GM21447 (cell line): ENCODE measurements at regions not wholly inside any gene's neighbourhood (a gene's known extent, or its start where the extent isn't known, plus 50 kb on each side); places are given as distances from the start of the nearest gene placed in this dataset.
A peak's percentile ranks its signal among the peaks of the same experiment; 100 is the strongest.
"Not testable (repeated sequence)": the region's sequence is repeated elsewhere in the genome, so short reads cannot be mapped to it uniquely, and the experiment has no call there.

Experiments used
- ATAC-seq: cut with Tn5 transposase; IDR thresholded peaks from one replicate; pipeline ENCODE4 v1.9.1; 2021; ENCODE audit not compliant: unreplicated experiment

DNA sequence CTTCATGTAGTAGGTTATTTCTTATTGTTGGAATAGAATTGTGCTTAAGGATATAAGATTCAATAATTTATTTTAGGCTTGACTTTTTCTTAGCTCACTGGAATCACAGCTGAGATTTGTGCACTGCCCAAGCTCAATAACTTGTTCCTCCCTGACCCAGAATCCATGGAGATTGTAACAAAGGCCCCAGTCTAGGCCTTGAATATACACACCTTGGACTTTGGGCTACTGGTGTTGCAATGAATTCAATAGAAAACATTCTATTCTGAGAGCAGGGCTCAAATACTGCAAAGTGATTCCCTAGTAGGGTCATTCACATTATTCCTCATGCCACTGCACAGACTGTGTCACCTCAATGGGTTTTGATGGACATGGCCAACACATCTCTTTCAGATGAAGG, 352.4 kb downstream of the GALC start:
- ATAC-seq, result no peak

DNA sequence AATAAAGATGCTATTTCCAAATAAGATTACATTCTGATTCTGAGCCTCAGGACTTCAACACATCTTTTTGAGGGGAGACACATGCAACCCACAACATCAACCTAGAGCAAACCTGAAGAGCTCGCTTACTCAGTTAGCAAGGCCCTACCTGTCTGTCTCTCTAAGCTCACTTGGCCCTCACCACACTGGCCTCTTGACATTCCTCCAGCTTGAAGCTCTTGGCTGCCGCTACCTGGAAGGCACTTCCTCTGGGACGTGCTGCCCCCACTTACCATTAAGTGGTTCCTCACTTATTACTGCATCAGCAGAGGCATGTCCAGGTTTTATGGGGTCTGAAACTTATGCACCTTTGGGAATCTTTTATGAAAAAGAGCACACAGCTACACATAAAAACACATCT, 354.8 kb downstream of the GALC start:
- ATAC-seq, result no peak

DNA sequence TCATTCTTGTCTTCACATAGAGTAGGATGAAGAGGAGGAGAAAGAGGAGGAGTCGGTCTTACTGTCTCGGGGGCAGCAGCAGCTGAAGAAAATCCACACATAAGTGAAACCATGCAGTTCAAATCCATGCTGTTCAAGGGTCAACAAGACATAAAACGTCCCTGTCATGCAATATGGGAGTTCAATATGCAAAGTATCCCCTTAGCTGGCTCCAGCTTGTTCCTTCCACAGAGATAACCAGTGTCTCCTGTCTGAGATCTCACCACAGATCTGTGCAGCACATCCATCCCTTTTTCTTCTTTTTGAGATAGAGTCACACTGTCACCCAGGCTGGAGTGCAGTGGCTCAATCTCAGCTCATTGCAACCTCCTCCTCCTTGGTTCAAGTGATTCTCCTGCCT, 357.5 kb downstream of the GALC start:
- no peak for ATAC-seq

DNA sequence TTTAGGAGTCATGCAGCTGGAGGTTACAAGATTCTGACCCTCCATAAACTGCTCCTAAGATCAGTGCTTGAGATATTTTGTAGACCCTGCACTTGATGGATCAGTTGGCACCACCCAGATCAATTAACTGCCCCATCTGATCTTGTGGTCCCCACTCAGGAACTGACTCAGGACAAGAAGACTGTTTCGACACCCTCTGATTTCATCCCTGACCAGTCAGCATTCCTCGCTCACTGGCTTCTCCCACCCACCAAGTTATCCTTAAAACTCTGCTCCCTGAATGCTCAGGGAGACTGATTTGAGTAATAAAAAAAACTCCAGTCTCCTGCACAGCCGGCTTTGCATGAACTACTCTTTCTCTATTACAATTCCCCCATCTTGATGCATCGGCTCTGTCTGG, 360.2 kb downstream of the GALC start:
- ATAC-seq, result no peak

DNA sequence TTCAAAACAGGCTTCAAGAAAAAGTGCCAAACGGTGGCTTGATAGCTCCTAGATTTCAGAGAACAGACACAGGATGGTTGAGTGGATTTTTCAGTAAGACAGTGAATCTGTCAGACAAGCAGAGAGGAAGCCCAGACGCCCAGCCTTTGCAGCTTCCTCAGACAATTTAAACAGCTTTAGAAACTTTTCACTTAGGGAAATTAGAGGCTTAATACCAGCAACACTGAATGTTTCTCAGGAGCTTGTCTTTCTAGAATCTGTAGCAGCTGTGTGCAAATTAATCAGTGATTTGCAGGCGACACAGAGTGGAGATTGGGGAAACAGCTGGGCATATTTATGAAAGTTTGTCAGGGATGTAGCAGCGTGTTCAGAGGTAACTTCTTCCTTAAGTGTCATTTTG, 362.1 kb downstream of the GALC start:
- no peak for ATAC-seq

DNA sequence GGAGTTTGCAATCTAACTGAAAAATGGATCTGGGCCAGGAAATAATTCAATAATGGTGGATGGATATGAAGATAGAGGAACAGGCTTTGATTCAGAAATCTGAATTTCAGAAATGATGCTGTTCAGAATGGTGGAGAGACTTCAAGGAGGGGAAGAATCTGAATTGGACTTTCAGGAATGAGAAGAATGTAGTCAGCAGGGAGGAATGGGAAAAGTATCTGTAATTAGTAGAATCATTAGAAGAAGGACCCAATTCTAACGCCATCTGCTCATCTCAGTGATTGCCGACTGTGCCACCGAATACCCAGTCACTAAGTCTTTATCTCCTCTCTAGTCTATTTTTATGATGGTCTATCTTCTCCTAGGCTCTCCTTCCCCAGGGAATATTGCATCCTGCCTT, 363.2 kb downstream of the GALC start:
- ATAC-seq, result no peak

DNA sequence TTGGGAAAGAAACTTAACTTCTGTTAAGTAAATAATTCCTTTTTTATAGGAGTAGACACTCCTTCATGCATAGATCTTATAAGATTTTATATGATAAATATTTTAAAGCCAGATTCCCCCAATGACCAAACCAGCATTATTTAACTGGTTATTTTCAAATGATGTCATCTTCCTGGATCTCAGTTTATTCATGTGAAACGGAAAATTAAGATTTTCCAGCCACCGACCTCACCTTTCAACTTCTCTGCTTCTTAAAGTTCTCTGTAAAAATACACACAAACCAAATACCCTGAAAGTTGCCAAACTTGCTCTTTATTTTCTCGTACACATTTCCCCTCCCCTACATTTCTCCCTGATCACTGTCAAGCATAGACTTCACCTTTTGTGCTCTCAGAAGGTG, 364.2 kb downstream of the GALC start:
- ATAC-seq, result no peak

DNA sequence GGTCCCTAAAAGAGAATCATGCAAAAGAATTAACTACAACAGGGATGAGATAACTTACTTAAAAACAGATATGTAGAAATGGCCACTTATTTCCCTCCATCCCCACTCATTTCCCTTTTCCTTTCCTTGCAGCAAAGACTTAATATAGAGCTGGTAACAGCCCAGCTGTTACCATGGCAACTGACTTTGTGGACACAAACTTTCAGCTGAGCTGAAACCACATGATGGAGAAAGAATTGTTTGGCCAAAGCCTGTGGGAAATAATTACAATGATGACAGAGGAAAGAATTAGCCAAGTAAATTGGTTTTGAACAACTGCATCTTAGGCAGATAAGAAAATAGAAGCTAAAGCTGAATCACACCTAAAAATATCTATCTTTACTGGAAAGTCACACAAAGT, 364.9 kb downstream of the GALC start:
- ATAC-seq, result no peak

DNA sequence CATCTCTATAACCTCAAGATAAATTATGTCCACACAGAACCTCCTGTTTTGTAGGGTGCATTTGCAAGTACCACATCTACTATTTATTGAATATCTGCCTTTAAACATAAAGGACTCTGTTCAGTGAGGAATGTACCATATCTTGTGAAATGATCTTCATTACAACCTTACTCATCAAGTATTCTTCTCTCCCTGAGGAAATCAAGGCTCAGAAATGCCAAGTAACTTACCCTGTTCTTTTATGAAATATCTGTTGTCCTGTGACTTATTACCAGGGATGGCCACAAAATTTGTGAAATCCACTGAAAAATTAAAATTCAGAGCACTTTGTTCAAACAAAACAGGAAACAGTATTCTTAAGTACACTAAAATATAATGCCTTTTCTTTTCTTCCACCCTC, 366.7 kb downstream of the GALC start:
- no peak for ATAC-seq

DNA sequence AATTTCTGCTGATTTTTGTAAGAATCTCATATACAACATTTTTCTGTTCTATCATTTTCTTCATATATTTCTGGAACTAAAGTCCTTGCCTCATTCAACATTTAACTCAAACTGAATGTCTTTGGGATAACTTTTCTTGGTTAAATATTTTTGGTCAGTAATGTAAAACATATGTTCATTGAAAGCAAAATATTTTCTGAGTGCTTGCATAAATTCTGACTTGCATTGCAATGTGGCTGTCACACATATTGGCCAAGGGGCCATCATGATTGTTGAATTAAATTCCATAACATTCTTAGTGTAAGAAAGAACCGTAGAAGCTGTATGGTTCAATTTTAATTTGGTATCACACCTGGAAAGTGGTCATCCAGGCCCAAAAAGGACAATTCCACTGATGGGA, 369.4 kb downstream of the GALC start:
- no peak for ATAC-seq

DNA sequence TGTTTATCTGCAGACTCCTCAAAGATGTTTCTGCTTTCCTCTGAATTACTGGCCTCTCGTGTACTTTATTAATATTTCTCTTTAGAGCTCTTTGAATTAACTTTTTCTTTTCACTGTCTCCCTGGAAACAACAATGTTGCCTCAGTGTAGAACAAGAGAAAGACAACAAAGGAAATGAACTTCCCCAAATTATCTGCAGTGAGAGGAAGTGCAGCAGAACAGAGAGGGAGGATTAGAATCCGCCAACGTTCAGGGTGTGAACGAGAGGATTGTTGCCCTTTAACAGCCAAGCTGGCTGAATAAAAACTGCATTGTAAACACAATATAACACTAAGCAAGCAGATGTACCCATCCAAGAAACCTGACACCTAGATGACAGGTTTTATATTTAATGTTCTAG, 375.9 kb downstream of the GALC start:
- ATAC-seq, result no peak

DNA sequence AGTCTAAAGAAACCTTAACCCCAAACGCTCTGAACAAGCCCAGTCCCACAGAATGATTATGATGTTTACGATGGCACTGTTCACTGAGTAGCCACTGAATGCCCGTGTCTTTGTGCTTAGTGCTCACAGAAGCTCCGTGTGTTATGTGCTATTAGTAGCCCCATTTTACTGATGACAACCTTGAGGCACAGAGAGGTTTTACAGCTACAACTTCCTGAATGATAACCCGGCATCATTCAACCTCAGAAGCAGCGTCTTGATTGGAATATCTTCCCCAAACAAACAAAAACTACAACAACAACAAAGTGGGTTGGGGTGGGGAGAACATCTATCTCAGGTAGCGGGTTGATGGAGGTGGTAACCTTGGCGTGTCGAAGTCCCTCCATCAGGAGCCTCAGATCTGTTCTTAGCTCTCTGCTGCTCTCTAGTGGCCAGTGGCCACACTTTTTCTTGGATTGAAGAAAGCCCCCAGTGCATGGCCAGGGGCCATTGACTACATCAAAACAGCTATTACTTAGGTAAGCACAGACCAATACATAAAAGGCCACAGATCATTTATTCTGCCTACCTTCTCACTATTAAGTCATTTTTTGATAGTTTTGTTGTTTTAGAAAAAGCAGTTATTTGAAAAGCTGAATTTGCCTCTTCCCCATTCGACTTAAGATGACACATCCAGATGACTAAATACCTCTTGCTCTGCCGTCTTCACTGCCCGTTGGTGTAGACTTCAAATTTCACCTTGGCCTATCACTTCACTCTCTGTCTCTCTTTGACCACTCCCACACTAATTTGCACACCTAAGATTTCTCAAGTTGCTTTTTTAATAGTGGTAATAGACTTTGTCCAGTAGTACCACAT, 376.9 kb downstream of the GALC start:
- ATAC-seq, result peak; percentile 87

DNA sequence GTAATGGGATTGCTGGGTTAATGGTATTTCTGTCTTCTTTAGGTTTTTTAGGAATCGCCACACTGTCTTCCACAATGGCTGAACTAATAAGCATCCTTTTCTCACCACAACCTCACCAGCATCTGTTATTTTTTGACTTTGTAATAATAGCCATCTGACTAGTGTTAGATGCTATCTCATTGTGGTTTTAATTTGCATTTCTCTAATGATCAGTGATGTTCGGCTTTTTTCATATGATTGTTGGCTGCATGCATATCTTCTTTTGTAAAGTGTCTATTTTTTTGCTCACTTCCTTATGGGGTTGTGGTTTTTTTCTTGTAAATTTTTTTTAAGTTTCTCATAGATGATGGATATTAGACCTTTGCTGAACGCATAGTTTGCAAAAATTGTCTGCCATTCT, 377.9 kb downstream of the GALC start:
- no peak for ATAC-seq

DNA sequence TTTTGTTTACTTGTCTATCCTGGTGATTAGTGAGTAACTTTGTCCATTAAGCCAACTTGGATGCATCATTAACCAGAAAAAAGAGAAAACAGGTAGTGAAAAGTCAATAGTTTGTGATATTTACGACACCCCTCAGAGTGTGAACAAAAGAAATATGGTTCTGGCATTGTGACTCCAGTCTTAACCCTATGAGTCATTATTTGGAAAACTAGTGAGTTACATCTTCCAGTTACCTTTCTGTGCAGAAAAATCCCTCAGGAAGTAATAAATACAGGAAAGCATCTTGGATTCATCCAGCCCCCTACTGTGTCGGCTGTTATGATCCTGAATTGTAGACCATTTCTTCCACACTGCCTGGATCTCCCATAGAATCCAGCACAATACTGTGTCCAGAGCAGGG, 379.1 kb downstream of the GALC start:
- ATAC-seq, result no peak

DNA sequence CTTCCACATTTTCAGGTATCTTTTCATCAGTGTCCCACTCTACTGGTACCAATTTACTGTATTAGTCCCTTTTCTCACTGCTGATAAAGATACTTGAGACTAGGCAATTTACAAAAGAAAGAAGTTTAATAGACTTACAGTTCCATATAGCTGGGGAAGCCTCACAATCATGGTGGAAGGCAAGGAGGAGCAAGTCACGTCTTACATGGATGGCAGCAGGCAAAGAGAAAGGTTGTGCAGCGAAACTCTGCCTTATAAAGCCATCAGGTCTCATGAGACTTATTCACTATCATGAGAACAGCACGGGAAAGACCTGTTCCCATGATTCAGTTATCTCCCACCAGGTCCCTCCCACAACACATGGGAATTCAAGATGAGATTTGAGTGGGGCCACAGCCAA, 385.9 kb downstream of the GALC start:
- not testable (repeated sequence) for ATAC-seq

DNA sequence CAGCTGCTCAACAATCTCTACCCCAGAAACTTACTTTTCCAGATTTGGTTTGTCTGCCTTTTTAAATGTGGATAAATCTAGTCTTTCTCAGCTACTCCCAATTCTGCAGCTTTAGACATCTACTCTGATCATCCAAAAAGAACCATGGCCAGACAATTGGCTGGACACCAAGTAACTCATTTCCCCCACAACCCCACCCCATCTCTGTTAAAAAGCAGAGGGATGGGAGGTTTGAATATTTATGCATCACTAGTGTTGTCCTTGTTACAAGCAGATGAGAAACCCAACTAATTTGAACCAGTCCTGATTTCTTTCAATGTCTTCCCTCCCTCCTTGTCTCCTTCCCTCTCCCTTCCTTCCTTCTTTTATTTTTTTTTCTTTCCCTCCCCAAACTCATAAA, 391.9 kb downstream of the GALC start:
- ATAC-seq, result no peak

DNA sequence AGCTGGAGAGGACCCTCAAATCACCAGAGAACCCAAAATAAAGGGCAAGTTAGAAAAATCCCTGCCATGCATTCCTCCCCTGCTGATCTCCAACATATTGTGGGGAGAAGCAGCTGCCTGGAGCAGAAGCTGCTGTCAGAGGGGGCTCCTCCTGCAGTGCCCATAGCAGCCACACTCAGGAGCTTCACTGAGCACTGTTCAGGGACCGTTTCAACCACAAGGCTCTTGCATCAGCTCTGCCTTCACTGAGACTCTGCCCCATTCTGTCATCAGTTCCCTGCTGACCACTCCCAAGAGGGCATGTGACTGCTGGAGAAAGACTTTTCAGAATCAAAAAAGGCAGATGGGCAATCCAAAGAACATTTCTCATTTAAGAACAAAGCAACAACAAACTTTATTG, 392.7 kb downstream of the GALC start:
- ATAC-seq, result no peak

DNA sequence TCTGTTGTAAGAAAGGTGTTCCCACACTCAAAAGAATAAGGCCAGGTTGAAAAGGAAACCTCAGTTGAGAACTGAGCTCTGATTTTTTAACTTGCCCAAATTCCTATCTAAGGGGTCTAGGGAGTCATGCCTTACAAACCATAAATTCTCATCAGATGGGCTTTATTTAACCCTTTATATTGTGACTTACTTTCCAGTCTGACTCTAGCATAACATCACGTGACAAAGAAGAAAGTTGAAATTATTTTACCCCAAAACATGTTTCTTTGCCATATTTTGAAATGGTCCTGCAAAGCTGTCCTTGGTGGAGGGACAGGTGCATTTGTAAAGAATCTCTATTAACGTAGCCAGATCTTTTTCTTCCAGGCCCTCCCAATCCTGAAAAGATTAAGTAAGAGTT, 411.7 kb downstream of the GALC start:
- no peak for ATAC-seq

DNA sequence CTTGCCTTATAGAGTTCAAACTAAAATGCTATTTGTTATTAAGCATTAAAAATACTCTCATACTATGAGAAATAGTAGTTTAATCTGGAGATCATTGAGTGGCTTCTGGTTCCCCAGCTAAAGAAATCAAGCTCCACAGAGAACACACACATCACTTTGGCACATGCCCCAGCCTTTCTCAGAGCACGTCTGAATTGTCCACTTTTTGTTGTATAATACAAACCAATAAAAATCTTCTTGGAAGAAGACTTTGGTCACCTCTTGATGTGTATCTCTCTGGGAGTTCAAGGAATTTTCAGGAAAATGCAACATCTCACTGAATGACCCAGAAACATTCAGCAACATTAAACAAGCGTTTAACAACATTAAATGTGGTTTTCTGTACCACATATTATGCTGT, 413.9 kb downstream of the GALC start:
- no peak for ATAC-seq

DNA sequence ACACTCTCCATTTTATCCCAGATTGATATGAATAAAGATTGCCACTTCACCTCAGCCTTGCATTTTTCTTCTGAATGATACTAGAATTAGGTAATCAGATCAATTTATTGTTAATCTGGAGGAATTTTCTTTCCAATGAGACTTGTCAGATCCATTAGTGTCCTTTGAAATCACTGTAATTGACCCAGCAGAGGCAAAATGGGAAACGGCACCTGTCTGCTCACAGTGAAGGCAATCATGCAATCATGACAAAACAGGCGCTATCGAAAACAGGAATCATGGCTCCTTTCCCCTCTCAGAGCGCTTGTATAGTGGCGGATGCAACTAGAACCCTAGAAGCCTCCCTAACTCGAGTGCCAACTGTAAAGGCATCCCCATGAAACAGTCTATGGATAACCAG, 417.6 kb downstream of the GALC start:
- ATAC-seq, result no peak

DNA sequence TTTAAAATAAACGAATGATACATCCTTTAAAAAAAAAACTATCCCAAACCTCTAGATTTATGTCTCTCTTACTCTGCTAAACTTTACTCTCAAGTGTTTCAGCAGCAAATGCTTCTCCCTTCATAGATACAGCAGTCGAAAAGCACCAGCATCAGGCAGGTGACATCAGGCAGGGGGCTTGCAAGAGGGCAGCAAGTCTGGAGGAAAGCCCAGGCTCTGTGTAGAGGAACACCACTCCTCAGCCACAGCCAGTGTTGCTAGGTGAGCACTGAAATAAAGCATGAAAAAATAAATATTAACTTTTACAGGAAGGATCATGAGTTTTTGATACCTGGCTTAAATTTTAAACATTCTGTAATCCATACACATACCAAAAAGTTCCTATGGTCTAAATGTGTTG, 419.4 kb downstream of the GALC start:
- no peak for ATAC-seq

DNA sequence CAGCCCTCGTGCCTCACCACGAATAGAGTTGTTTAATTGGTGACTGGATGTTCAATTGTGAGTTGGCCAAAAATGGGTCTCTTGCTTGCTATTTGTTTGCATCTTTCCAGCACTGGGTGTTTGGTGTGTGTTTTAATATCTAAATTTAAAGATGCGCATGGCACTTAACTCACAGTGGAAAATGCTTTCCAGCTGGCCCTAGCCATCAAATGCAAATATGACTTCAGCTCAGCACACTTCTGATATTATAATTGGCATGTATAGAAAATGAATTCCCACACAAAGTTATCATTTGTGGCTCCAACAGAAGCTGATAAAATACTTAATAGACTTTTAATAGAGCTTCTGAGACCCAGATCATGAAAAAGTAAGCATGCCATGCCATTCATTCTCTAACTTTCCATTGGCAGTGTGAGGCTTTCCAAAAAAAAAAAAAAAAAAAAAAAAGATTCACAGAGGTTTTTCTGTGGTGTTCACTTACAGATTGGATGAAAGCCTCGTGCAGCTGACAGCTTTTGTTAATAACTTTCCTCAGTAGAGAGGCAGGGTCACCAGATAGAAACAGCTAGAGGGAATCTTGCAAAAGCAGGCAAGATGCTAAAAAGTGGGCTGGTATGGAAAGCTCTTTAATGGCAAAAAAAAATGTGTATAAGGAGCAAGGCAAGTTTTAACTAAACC, 425.2 kb downstream of the GALC start:
- ATAC-seq, result no peak

DNA sequence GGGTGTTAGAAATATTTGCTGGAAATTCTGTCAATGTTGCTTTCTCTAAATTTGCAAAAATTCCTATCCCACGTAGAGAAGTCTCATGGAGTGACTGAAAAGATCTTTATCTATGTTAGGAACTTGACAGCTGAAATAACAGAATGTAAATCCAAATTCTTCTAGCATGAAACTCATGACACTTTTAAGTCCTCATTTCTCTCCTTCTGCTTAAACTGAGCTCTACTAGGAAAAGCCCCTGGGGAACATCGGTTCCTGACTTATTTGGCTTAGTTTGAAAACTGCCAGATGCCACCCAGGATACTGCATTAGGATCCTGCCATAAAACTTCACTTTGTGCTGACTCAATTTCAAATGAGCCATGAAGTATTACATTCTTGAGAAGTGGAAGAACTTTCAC, 426.0 kb downstream of the GALC start:
- no peak for ATAC-seq
